Cardiac fibroblast (primary cell): ENCODE measurements at regions not wholly inside any gene's neighbourhood (a gene's known extent, or its start where the extent isn't known, plus 50 kb on each side); places are given as distances from the start of the nearest gene placed in this dataset.

ENCODE experiments used
- DNase-seq, 2 donors: peaks; one replicate each; pipeline versions ENCODE4 v3.0.0 to v3.0.0-alpha.2; 2010; ENCODE audit warnings: low read depth in 2 of 2
- H3K4me3 ChIP-seq, 2 donors: replicated peaks in 1 of 2; 1 replicate in 1 of 2; 2 replicates in 1 of 2; pipeline ENCODE4 v1.5.1; 2011; ENCODE audit warnings: low read depth in 2 of 2, low read length in 2 of 2, mild to moderate bottlenecking in 2 of 2, moderate library complexity in 1 of 2
- CTCF ChIP-seq: IDR thresholded peaks from one replicate; pipeline ENCODE4 v1.5.1; 2011; ENCODE audit warnings: low read depth, mild to moderate bottlenecking, low read length, inconsistent platforms

- DNase-seq = peak; percentile 69 to 76
- no peak for TF ChIP-seq CTCF
- no peak overlapping the region for H3K4me3 ChIP-seq
These were observed 142.8 kb upstream of the SEMA3A start for GRCh38 chr7:84337429-84337828.

DNA sequence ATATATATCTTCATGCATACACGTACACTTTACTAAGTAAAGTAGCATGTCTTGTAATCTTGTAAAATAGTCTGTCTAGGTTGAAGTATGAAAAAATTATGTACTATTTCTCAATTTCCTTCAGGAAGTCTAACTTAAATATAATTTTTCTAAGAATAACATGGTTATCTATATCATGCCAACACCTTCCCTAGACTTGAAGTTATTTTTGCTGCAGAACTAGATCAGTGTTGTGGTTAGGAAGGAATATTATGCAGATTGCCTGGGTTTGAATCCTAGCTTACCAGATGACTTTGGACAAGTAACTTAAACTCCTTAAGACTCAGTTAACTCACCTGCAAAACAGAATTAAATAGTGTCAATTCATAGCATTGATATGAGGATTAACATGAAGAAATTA, 142.2 kb upstream of the SEMA3A start:
- peak in 1 of 2 donors; percentile 54 for DNase-seq
- H3K4me3 ChIP-seq = no peak overlapping the region
- TF ChIP-seq CTCF = no peak

GRCh38 chr7:84336303-84336702, 141.7 kb upstream of the SEMA3A start:
- no peak for TF ChIP-seq CTCF
- DNase-seq = peak; percentile 61 to 93
- no peak overlapping the region for H3K4me3 ChIP-seq

- TF ChIP-seq CTCF = no peak
- no peak overlapping the region for H3K4me3 ChIP-seq
- no peak for DNase-seq
These were observed 137.0 kb upstream of the SEMA3A start for GRCh38 chr7:84331616-84332015.

DNA sequence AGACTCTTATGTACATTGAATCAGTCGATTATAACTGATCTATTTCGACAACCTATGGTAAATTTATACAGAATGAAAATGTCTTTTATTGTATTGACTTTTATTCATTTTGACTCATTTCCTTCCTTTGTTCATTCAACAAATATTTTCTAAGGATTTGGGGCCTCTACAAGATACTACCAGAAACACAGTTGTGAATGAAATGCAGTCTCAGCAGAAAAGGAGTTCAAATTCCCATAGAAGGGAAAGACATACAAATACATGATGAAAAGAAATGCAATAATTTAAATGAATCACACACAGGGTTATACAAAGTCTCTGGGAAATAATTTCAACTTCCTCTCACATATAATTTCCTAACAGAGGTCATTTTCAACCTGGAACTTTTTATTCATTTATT, 134.0 kb upstream of the SEMA3A start:
- no peak overlapping the region for H3K4me3 ChIP-seq
- TF ChIP-seq CTCF = no peak
- DNase-seq = peak in 1 of 2 donors; percentile 30

DNA sequence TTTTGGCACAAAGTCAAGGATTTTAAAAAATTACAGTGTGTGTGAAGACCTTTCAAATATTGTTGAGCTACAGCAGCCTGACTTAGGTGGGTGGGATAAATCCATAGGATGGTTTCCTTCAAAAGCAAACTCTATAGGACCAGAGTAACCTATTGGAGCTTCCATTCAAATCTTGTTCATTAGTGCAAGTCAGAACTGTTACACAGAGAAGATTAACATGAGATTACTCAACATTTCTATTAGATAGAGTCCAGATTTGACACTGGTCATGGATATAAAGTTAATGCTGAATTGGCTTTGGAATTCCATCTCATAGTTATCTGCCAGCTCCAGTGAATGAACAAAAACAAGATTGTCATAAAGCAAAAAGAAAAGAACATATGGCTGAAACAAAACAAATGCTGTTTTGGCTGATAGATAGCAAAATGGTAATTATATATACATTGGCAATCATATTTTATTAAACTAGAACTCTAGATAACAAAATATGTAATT, 129.6 kb upstream of the SEMA3A start:
- H3K4me3 ChIP-seq = no peak overlapping the region

More for the DNA sequence above, 129.6 kb upstream of the SEMA3A start:
- TF ChIP-seq CTCF = no peak
- DNase-seq = no peak
